NCI-H345 treated with DMSO at 0.1 percent for 48 hours (cell line): ENCODE measurements at regions not wholly inside any gene's neighbourhood (a gene's known extent, or its start where the extent isn't known, plus 50 kb on each side); places are given as distances from the start of the nearest gene placed in this dataset.

Experiments
- DNase-seq: peaks from one replicate; lab custom pipeline; 2025; ENCODE audit not compliant: unreplicated experiment; lab: John Stamatoyannopoulos, UW

DNA sequence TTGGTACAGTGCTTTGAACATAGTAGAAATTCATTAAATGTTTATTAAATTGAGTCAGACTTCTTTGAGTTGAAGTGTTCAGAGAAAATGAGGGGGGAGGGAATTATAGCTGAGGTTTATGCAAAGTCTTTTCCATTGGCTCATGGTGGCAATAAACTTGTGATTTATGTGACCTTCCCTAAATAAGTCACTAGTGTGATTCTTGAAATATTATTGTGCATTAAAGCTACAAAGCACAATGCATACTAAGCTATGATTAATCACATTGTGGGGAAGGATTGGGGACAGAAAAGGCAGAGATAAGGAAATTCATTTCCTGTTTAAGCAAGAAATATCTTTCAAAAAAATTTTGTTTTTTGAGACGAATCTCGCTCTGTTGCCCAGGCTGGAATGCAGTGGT lies 877.5 kb downstream of the TFAP2A start:
- DNase-seq: no peak

GRCh38 chr6:9535106-9535505 lies 879.8 kb downstream of the TFAP2A start:
- no peak for DNase-seq

- no peak for DNase-seq
Observed at GRCh38 chr6:9532621-9533557, 882.0 kb downstream of the TFAP2A start.

- DNase-seq: no peak
Observed at GRCh38 chr6:9527679-9528286, 887.1 kb downstream of the TFAP2A start.

- DNase-seq: no peak
Observed at GRCh38 chr6:9523462-9523861, 891.4 kb downstream of the TFAP2A start.

DNA sequence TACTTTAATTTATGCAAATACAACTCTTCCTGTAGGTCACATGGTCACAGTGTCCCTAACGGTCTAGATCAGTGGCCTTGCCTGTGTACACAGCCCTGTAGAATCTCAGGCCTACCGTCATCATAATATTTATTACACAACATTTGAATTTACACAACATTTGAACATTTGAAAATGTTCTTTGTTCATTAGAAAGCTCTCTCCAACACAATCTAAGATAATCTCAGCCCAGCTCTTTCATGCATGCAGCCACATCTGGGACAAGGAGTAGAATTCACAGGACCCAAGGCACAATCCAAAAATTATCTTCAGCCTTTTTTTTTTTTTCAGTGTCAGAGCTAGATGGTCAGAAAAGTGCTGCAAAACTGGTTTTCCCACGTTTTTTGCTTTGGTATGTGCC lies 892.8 kb downstream of the TFAP2A start:
- no peak for DNase-seq

GRCh38 chr6:9521152-9521530 lies 893.7 kb downstream of the TFAP2A start:
- DNase-seq: no peak

GRCh38 chr6:9520417-9521151 lies 894.3 kb downstream of the TFAP2A start:
- no peak for DNase-seq

- DNase-seq: no peak
Observed at GRCh38 chr6:9518431-9518830, 896.4 kb downstream of the TFAP2A start.

- no peak for DNase-seq
Observed at GRCh38 chr6:9517806-9518205, 897.1 kb downstream of the TFAP2A start.

- DNase-seq: no peak
Observed at GRCh38 chr6:9515633-9516606, 899.0 kb downstream of the TFAP2A start.

GRCh38 chr6:9514146-9514545 lies 900.7 kb downstream of the TFAP2A start:
- no peak for DNase-seq

DNA sequence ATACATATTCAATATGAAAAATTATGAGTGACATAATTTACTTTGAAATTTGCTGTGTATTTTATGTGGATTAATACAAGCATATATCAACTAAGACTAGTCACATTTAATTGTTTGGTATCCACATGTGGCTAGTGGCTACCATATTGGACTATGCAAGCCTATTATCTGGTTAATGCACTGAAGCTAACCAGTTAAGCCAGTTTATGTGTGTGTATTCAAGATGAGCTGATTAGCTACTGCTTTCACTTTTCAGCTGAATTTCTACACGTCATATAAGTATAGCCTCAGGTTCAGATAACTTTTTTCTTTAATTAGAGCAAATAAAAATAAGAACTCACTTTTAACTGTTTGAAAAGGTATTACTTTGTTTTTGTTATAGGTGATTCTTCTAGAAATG lies 903.7 kb downstream of the TFAP2A start:
- no peak for DNase-seq

DNA sequence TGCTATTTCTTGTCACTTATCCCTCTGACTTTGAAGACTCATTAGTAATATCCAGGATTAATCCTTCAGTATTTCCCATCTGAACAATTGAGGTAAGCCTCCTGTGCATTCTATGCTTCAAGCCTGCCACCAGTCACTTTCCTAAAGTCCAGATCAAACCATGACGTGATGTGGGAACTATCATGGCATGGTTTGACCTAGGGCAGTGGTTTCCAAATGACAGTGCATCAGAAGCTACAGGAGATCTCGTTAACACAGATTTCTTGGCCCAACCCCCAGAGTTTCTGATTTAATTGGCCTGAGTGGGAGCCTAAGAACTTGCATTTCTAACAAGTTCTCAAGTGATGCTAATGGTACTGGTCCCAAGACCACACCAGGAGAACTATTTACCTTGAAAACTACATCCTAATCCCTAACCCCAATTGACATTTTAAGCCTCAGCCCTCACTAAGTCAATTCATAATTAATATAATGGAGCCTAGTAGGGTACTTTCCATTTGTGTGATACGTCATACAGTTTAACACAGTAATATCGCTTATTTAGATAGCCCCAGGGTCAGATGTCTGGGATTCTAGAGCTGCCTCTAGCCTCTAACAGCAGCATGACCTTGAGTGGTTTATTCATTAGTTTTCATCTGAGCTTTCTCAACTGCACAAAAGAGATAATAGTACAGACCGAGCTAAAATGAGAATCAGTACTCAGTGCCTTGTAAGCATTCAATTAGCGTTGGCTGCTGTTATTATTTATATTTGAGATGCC lies 907.6 kb downstream of the TFAP2A start:
- DNase-seq: no peak

DNA sequence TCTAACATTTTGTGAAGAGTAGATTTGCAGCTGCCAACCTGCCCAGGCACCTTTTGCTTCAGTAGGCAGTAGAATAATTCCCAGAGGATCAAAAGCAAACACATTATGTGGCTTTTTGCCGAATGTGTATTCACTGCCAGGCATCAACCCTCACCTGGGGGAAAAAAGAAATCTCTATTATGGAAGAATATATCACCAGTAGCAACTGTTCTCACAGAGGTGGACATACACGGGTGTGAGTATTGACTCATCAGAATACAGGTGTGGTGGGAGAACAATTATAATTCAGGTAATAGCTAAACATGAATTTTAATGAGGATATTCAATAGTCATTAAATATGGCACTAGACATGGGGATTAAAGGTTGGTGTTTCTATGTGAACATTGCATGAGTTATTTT lies 910.7 kb downstream of the TFAP2A start:
- DNase-seq: peak; percentile 36

- DNase-seq: no peak
Observed at GRCh38 chr6:9503111-9503761, 911.6 kb downstream of the TFAP2A start.

DNA sequence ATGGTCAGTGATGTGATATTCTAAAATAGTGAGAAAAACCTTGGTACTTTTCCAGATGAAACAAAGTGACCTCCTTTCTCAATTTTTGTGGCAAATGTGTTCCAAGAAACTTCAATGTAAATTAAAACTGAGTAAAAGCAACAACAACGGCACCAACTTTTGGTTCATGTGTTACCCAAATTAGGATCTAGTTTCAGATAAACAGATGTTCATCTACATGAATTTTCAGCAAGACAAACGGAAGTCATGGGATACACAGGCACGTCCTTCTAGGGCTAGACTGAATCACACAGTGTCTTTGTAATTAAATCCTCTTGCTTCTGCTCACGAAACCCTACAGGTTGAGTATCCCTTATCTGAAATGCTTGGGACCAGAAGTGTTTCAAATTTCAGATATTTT lies 915.2 kb downstream of the TFAP2A start:
- DNase-seq: no peak

DNA sequence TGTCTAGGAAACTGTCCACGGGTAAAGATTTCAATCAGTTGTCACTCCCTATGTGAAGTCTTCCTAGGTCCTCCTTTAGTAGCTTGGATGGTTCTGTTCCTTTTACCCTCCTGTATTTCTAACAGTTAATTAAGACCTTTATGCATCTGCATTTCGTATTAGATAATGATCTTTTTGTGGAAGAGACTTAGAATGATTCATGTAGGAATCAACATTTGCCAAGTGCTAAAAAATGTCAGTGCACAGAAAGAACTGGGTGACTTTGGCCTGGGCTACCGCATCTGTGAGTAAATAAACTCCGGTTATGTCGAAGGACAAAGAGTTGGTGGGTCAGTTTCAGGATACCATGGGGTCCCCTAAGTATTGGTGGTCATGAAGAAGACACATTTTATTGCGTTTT lies 918.0 kb downstream of the TFAP2A start:
- no peak for DNase-seq

- no peak for DNase-seq
Observed at GRCh38 chr6:9494864-9495263, 920.0 kb downstream of the TFAP2A start.
